GM18498 (cell line): ENCODE measurements at regions not wholly inside any gene's neighbourhood (a gene's known extent, or its start where the extent isn't known, plus 50 kb on each side); places are given as distances from the start of the nearest gene placed in this dataset.

ENCODE experiments used
- ATAC-seq: cut with Tn5 transposase; IDR thresholded peaks from one replicate; pipeline ENCODE4 v1.9.1; 2021; ENCODE audit warnings: mild to moderate bottlenecking, moderate library complexity; ENCODE audit not compliant: unreplicated experiment

GRCh38 chr7:67950321-67951083 lies 953.9 kb downstream of the TYW1 start:
- no peak for ATAC-seq

DNA sequence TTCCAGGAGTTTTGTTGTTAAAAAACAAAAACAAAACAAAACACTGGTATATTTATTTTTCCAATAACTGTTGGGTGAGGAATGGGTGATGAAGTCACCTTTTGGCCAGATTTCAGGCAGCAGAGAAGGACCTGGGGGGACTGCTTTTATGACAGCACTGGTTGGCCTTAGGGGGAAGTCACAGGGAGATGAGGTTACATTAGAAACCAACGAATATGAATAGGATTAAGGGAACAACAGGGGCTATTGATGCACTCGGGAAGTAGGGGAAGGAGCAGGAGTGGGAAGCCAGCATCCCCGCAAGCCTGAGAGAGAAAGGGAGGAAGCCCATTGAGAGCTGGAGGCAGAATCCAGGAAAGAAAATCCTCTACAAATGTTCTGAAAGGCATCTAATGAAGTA lies 958.4 kb downstream of the TYW1 start:
- ATAC-seq, result no peak

DNA sequence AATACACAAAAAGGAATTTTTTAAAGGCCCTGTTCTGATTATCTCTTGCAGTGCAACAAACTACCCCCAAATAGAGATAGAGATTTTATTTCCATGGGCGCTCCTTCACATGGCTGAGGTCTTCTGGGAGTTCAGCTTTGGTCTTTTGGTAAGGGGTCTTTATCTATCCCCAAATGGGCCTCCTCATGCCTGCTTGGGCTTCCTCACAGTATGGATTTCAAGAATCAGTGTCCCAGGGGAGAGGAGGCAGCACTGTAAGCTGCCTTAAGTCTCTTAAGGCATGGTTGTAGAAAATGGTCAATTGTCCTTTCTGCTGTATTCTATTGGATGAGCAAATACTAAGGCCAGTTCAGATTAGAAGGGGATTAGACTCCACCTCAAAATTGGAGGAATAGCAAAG lies 966.2 kb downstream of the TYW1 start:
- no peak for ATAC-seq

DNA sequence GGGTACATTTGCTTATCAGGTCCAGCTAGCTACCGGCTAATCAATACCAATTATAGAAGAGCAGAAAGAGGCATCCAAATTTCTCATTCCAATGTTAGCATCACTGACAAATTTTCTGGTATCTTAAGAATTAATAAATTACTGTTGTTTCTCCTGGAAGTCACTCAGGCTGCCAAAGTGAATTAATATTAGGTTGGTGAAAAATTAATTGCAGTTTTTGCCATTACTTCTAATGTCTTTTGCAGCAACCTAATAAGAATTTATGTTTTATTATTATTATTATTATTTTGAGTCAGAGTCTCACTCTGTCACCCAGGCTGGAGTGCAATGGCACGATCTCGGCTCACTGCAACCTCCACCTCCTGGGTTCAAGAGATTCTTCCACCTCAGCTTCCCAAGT lies 979.9 kb downstream of the TYW1 start:
- ATAC-seq, result no peak

GRCh38 chr7:67983486-67983885 lies 986.9 kb downstream of the TYW1 start:
- ATAC-seq, result no peak

DNA sequence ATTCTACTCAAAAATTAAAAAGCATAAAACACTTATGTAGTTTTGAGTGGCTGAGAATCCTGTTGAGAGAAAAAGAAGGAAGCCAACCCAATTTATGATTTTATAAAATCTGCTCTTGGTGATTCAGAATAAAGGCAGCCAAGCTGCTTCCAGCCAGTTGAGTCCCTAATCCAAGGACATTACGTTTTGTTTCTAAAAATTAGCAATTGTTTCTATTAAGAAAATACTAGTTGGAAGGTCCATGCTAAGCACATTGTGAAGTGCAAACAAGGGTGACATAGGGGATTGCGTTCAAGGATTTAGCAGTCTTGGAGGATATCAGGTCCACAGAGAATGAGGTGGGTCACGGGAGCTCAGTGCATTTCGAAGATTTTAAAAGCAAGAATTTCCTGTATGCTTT lies 987.7 kb downstream of the TYW1 start:
- no peak for ATAC-seq

- ATAC-seq, result no peak
These were observed 992.5 kb downstream of the TYW1 start for GRCh38 chr7:67989142-67989541.

DNA sequence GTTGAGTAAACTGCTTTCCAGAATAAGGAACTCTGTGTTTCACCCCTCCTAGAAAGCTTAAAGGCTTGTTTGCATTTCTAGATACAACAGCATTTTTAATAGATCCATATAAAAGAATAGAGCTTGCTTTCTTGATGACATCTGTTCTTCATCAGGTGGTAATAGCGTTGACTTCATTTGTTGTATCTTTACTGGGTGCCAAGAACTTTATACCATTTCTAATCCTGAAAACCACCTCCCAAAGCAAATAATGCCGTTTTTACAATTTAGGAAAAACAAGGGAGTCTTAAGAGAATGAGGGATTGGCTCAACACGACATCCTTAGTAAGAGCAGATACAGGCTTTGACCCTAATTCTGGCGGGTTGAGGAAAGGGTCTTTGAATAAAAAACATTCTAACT lies 993.4 kb downstream of the TYW1 start:
- no peak for ATAC-seq

- no peak for ATAC-seq
These were observed 994.1 kb downstream of the TYW1 start for GRCh38 chr7:67990716-67991115.

- ATAC-seq, result no peak
These were observed 995.7 kb downstream of the TYW1 start for GRCh38 chr7:67992287-67992686.

- ATAC-seq, result no peak
These were observed 1009.4 kb downstream of the TYW1 start for GRCh38 chr7:68005992-68006391.

- no peak for ATAC-seq
These were observed 1010.0 kb downstream of the TYW1 start for GRCh38 chr7:68006619-68007018.

- no peak for ATAC-seq
These were observed 1013.1 kb downstream of the TYW1 start for GRCh38 chr7:68009716-68010115.

- no peak for ATAC-seq
These were observed 1017.6 kb downstream of the TYW1 start for GRCh38 chr7:68014031-68014736.

DNA sequence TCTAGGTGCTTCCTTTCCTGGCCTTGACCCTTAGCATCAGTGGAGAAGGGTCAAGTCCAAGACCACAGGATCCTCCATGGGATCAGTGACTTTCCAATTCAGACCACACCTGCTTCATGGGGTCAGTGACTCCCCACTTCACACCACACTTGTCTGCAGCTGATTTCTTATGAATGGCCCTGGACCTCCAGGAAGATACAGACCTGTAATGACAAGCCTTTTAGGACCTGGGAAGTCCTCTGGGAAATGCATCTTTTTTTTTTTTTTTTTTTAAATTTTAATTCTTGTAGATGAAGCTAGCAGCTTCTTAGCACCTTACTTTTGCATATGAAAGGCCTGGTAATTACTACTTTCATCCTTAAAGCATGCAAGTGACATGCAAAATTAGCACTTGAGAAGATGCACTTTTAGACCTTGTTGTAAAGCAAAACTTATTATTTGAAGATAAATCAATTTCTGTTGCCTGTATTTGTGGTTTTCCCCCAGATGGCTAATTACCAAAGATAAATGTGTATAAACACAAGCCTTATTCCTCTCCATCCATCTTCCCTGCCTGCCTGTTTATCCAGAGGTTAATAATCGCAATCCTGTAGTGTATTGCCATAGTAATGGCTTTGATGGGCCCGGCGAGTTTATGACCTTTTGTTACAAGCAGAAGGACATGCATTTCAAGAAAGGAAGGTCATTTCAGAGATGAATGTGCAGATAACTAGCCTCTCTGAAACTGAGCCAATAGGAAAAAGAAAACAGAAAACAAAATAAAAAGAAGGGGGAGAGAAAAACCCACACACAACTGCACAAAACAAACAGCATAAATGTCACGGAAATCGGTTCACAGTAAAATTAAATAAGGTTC lies 1018.7 kb downstream of the TYW1 start:
- ATAC-seq, result no peak

DNA sequence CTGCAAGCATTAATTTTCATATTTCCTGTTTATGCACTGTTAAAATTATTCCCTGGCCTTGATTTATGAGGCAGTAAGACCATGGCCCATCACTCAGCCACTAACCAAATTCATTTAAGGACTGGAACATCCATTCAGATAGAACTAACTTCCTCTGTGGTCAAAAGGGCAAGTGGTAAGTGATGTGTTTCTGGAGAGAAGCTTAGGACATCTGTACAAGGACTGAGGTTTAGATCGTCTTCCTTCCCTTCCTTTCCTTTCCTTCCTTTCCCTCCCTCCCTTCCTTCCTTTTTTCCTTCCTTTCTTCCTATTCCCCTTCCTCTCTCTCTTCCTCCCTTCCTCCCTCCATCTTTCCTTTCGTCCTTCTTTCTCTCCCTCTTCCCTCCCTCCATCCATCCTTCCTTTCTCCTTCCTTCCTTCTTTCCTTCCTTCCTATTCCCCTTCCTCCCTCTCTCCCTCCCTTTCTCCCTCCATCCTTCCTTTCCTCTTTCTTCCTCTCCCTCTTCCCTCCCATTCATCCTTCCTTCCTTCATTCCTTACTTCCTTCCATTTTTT lies 1019.4 kb downstream of the TYW1 start:
- ATAC-seq, result no peak

DNA sequence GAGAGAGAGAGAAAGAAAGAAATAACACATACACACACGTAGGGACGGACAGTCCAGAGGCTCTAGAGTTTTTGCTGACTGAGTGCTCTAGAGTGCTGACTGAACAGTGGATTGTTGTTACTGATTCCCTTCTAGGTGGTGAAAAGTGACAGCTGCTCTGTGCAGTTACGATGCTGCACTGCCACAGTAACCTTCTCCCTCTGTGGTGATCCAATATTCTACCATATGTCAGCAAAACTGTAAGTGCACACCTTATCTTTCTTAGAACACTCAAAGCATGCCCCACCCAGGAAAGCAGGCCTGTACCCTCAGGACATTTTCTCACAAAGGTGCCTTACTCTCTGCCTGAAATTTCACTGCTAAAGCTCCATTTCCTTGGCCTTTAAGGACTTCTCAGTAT lies 1023.5 kb downstream of the TYW1 start:
- ATAC-seq, result no peak

DNA sequence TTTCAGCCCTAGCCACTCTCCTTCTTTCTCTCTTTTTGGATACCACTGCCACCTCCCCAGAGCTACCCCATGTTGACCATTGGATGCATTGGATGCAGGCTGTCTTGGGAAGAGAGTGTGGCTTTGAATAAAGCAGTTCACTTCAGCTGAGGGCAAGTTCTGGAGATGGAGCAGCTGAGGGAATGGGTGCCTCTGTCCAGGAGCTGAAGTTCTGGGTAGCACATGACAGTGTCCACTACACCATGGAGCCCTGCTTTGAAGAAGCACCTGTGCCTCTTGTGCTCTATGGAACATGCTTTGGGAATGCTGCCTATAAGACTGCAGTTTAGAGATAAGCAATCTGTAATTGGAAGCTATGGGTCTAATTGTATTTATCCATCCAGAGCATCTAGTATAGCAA lies 1028.7 kb downstream of the TYW1 start:
- ATAC-seq, result no peak

GRCh38 chr7:68030530-68030929 lies 1033.9 kb downstream of the TYW1 start:
- no peak for ATAC-seq

DNA sequence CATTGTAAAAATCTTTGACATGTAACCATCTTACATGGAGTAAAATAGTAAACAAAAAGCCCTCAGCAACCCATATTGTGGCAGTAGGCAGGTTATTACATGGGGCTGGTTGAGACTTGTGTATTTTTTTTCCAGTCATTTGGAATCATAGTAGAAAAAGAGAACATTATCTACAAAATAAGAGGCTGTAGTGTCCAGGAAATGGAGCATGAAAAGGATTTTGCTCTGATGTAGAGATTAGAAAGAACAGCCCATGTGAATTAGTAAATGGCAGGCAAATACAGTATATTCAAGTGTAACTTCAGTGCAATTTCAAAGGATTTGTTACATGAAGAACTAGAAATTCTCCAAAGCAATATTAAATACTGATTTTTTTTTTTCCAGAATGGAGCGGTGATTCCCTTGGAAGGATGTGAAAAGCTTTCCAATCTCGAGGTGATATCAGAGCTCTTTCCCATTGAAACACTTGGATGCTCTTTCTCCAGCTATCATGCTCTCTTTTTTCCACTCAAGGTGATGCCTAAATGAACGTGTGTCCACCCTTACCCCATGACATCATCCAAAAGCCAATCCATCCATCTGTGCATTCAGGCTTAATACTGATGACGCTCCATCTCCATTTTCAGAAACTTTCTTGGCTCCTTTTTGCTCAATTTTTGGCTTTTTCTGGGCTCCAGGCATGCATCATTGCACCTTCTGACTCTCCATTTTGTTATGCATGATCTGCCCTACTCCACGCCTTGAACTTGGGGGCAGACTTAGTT lies 1034.7 kb downstream of the TYW1 start:
- no peak for ATAC-seq
